GM23338 (cell line): ENCODE measurements at regions not wholly inside any gene's neighbourhood (a gene's known extent, or its start where the extent isn't known, plus 50 kb on each side); places are given as distances from the start of the nearest gene placed in this dataset.

Experiments
- ATAC-seq: fragments of 200-7000 bp; cut with Tn5 transposase; 3 replicates; pipeline ENCODE4 v1.9.1; 2020
- DNase-seq: peaks from one replicate; pipeline ENCODE4 v3.0.0-alpha.2; 2015; ENCODE audit warnings: low spot score
- H2AFZ ChIP-seq: fragments of 200-600 bp; sonication (generic); 2 replicates; pipeline ENCODE4 v1.8.0; 2016; ENCODE audit warnings: antibody characterized with exemption, mild to moderate bottlenecking, moderate library complexity
- H3F3A ChIP-seq: fragments of 200-600 bp; sonication (generic); replicated peaks from 2 replicates; pipeline ENCODE4 v1.8.0; 2017; ENCODE audit warnings: antibody characterized with exemption, mixed run types, low read depth
- H3K27ac ChIP-seq: fragments of 200-600 bp; sonication (generic); 2 replicates; pipeline ENCODE4 v1.6.1; 2016; ENCODE audit warnings: low read depth
- H3K27me3 ChIP-seq: fragments of 200-600 bp; sonication (generic); 2 replicates; pipeline ENCODE4 v1.8.0; 2016; ENCODE audit warnings: mild to moderate bottlenecking, mixed run types, moderate library complexity; ENCODE audit not compliant: insufficient read depth
- H3K36me3 ChIP-seq: fragments of 200-600 bp; sonication (generic); 2 replicates; pipeline ENCODE4 v1.8.0; 2016; ENCODE audit warnings: mild to moderate bottlenecking; ENCODE audit not compliant: insufficient read depth
- H3K4me1 ChIP-seq: fragments of 200-600 bp; sonication (generic); 2 replicates; pipeline ENCODE4 v1.8.0; 2016; ENCODE audit warnings: mild to moderate bottlenecking, moderate library complexity; ENCODE audit not compliant: insufficient read depth
- H3K4me2 ChIP-seq: fragments of 200-600 bp; sonication (generic); 2 replicates; pipeline ENCODE4 v1.7.1; 2017; ENCODE audit warnings: mixed run types
- H3K4me3 ChIP-seq: fragments of 200-600 bp; sonication (generic); 2 replicates; pipeline ENCODE4 v1.6.1; 2016; ENCODE audit warnings: mixed run types
- H3K79me2 ChIP-seq: fragments of 200-600 bp; sonication (generic); replicated peaks from 2 replicates; pipeline ENCODE4 v1.8.0; 2017; ENCODE audit warnings: mild to moderate bottlenecking; ENCODE audit not compliant: insufficient read depth
- H3K9me2 ChIP-seq: fragments of 200-600 bp; sonication (generic); 2 replicates; pipeline ENCODE4 v1.8.0; 2017; ENCODE audit not compliant: insufficient read depth
- H4K20me1 ChIP-seq: fragments of 200-600 bp; sonication (generic); replicated peaks from 2 replicates; pipeline ENCODE4 v1.8.0; 2017; ENCODE audit warnings: mild to moderate bottlenecking; ENCODE audit not compliant: insufficient read depth
- H3K27ac Mint-ChIP-seq: 2 replicates; pipeline ENCODE4 v1.8.0; 2020; ENCODE audit warnings: inconsistent platforms, mild to moderate bottlenecking, moderate library complexity, mixed read lengths
- H3K27me3 Mint-ChIP-seq: 3 replicates; pipeline ENCODE4 v1.8.0; 2022; ENCODE audit warnings: low read depth, mild to moderate bottlenecking, moderate library complexity, mixed read lengths, inconsistent platforms; ENCODE audit not compliant: insufficient read depth, poor library complexity
- H3K36me3 Mint-ChIP-seq: 3 replicates; pipeline ENCODE4 v1.8.0; 2021; ENCODE audit warnings: low read depth, mild to moderate bottlenecking, inconsistent platforms, moderate library complexity, mixed read lengths
- H3K4me1 Mint-ChIP-seq: 3 replicates; pipeline ENCODE4 v1.8.0; 2020; ENCODE audit warnings: mild to moderate bottlenecking, inconsistent platforms, mixed read lengths
- H3K4me3 Mint-ChIP-seq: 3 replicates; pipeline ENCODE4 v1.8.0; 2021; ENCODE audit warnings: moderate library complexity, mild to moderate bottlenecking, inconsistent platforms, mixed read lengths
- H3K9me3 Mint-ChIP-seq: 3 replicates; pipeline ENCODE4 v1.8.0; 2020; ENCODE audit warnings: moderate library complexity, mild to moderate bottlenecking, inconsistent platforms, mixed read lengths
- CREB1 ChIP-seq: fragments of 250-450 bp; sonication (Bioruptor Pico); IDR thresholded peaks from 2 replicates; pipeline ENCODE4 v1.5.0; 2020; ENCODE audit warnings: low read depth, mild to moderate bottlenecking, moderate library complexity
- ETS1 ChIP-seq: IDR thresholded peaks from 2 replicates; pipeline ENCODE4 v1.6.1; 2016; ENCODE audit warnings: antibody characterized with exemption
- EZH2 ChIP-seq: fragments of 200-600 bp; sonication (generic); IDR thresholded peaks from one replicate; pipeline ENCODE4 v1.8.0; 2017; ENCODE audit warnings: antibody characterized with exemption, mild to moderate bottlenecking, low read depth; ENCODE audit not compliant: unreplicated experiment
- NANOG ChIP-seq: IDR thresholded peaks from 2 replicates; pipeline ENCODE4 v1.6.1; 2016; ENCODE audit warnings: antibody characterized with exemption, borderline replicate concordance
- ZNF462 ChIP-seq: fragments of 250-450 bp; sonication (Bioruptor Pico); IDR thresholded peaks from 2 replicates; pipeline ENCODE4 v1.5.0; 2020; ENCODE audit warnings: mild to moderate bottlenecking, moderate library complexity

- H3K4me3 Mint-ChIP-seq: no peak overlapping the region
- H3K4me2 ChIP-seq: no peak overlapping the region
- H3K4me3 ChIP-seq: no peak overlapping the region
- no peaks in the 10 kb centered on the region for H3K4me1 ChIP-seq
- H3K36me3 ChIP-seq: no peaks in the 10 kb centered on the region
- no peaks in the 10 kb centered on the region; the same call in 1 of the 2 replicates for H3K9me2 ChIP-seq
- no peaks in the 10 kb centered on the region for H3K9me3 Mint-ChIP-seq
- no peak overlapping the region for H3K27ac ChIP-seq
- H4K20me1 ChIP-seq: no peaks in the 10 kb centered on the region
- H3F3A ChIP-seq: no peaks in the 10 kb centered on the region
- DNase-seq (peak; percentile 2), ATAC-seq (no peak)
- no peak overlapping the region for H3K27ac Mint-ChIP-seq
- no peak for TF ChIP-seq CREB1 (CRISPR knock-in tag)
- no peak for TF ChIP-seq ETS1
- no peak for TF ChIP-seq ZNF462 (CRISPR knock-in tag)
- no peak for TF ChIP-seq NANOG
- H2AFZ ChIP-seq: peak overlapping the region; percentile 87; the same call in 1 of the 2 replicates
- no peaks in the 10 kb centered on the region for H3K4me1 Mint-ChIP-seq
- H3K27me3 Mint-ChIP-seq: no peaks in the 10 kb centered on the region
- no peaks in the 10 kb centered on the region for H3K27me3 ChIP-seq
- no peaks in the 10 kb centered on the region for H3K36me3 Mint-ChIP-seq
- no peaks in the 10 kb centered on the region for H3K79me2 ChIP-seq
Measured at GRCh38 chr11:81345609-81346008, 1388.1 kb downstream of the FAM181B start.

GRCh38 chr11:81342966-81343365 lies 1390.7 kb downstream of the FAM181B start:
- no peaks in the 10 kb centered on the region for H3K4me1 Mint-ChIP-seq
- H3K27ac Mint-ChIP-seq: no peak overlapping the region
- H3K27me3 Mint-ChIP-seq: no peaks in the 10 kb centered on the region
- Histone ChIP-seq H3K4me2 (no peak overlapping the region), H3K27me3 (no peaks in the 10 kb centered on the region), H3K36me3 (no peaks in the 10 kb centered on the region), H4K20me1 (no peaks in the 10 kb centered on the region), H2AFZ (no peak overlapping the region), H3K79me2 (no peaks in the 10 kb centered on the region), H3F3A (no peaks in the 10 kb centered on the region), H3K27ac (no peak overlapping the region), H3K9me2 (no peaks in the 10 kb centered on the region; the same call in 1 of the 2 replicates), H3K4me1 (no peaks in the 10 kb centered on the region), H3K4me3 (no peak overlapping the region)
- no peak overlapping the region for H3K4me3 Mint-ChIP-seq
- no peaks in the 10 kb centered on the region for H3K36me3 Mint-ChIP-seq
- DNase-seq (no peak), ATAC-seq (no peak)
- no peaks in the 10 kb centered on the region for H3K9me3 Mint-ChIP-seq
- TF ChIP-seq EZH2 (no peak), ZNF462 (CRISPR knock-in tag) (no peak), NANOG (no peak)
